OCI-LY7 (cell line): ENCODE measurements at regions not wholly inside any gene's neighbourhood (a gene's known extent, or its start where the extent isn't known, plus 50 kb on each side); places are given as distances from the start of the nearest gene placed in this dataset.
"Not testable (repeated sequence)": the region's sequence is repeated elsewhere in the genome, so short reads cannot be mapped to it uniquely, and the experiment has no call there.

Experiments used
- BruUV-seq: library from RNA; stranded (reverse); fragments of 400-500 nt; replicated peaks from 2 replicates; lab custom pipeline; 2021; lab: Mats Ljungman, UMichigan
- CTCF ChIA-PET: fragments of 300-600 bp; sonication (Branson Sonifier 250); formaldehyde crosslinking; loops from one replicate; lab custom pipeline; 2022; ENCODE audit warnings: antibody characterized with exemption; ENCODE audit not compliant: unreplicated experiment; lab: Charles Lee
- POLR2A ChIA-PET: fragments of 300-600 bp; sonication (Branson Sonifier 250); formaldehyde crosslinking; loops from one replicate; lab custom pipeline; 2022; ENCODE audit warnings: antibody characterized with exemption; lab: Charles Lee
- DNase-seq: peaks from one replicate; pipeline ENCODE4 v3.0.0-alpha.2; 2015; ENCODE audit warnings: low spot score
- H2AFZ ChIP-seq: fragments of 200-600 bp; sonication (generic), shearing (Covaris generic); 2 replicates; pipeline ENCODE4 v1.6.1; 2014; ENCODE audit warnings: mild to moderate bottlenecking, antibody characterized with exemption, low read length, moderate library complexity
- H3K27ac ChIP-seq: fragments of 200-600 bp; sonication (generic); 2 replicates; pipeline ENCODE4 v1.5.1; 2014; ENCODE audit warnings: mixed run types, low read depth, mild to moderate bottlenecking, moderate library complexity, low read length, inconsistent platforms; ENCODE audit not compliant: poor library complexity, severe bottlenecking
- H3K36me3 ChIP-seq: fragments of 200-600 bp; sonication (generic); 2 replicates; pipeline ENCODE4 v1.6.1; 2014; ENCODE audit warnings: mild to moderate bottlenecking, antibody characterized with exemption, low read length, moderate library complexity, mixed read lengths; ENCODE audit not compliant: insufficient read depth
- H3K4me1 ChIP-seq: fragments of 200-600 bp; sonication (generic); 2 replicates; pipeline ENCODE4 v1.5.1; 2014; ENCODE audit warnings: mild to moderate bottlenecking, low read length; ENCODE audit not compliant: insufficient read depth, poor library complexity, severe bottlenecking
- H3K4me2 ChIP-seq: fragments of 200-600 bp; sonication (generic); 2 replicates; pipeline ENCODE4 v1.6.1; 2014; ENCODE audit warnings: mild to moderate bottlenecking, low read length
- H3K4me3 ChIP-seq: fragments of 200-600 bp; sonication (generic); 2 replicates; pipeline ENCODE4 v1.5.1; 2014; ENCODE audit warnings: mild to moderate bottlenecking, low read depth, low read length; ENCODE audit not compliant: poor library complexity, severe bottlenecking
- H3K79me2 ChIP-seq: fragments of 200-600 bp; sonication (generic); 2 replicates; pipeline ENCODE4 v1.6.1; 2016; ENCODE audit warnings: low read depth, mild to moderate bottlenecking, low read length, moderate library complexity, mixed read lengths; ENCODE audit not compliant: insufficient read depth
- H3K9me2 ChIP-seq: fragments of 200-600 bp; sonication (generic); 2 replicates; pipeline ENCODE4 v1.6.1; 2016; ENCODE audit warnings: mild to moderate bottlenecking, low read length, mixed read lengths; ENCODE audit not compliant: insufficient read depth
- H3K9me3 ChIP-seq: fragments of 200-600 bp; sonication (generic); 2 replicates; pipeline ENCODE4 v1.6.1; 2014; ENCODE audit warnings: mild to moderate bottlenecking, mixed run types, low read length, mixed read lengths
- H4K20me1 ChIP-seq: fragments of 200-600 bp; sonication (generic); 2 replicates; pipeline ENCODE4 v1.6.1; 2014; ENCODE audit warnings: mild to moderate bottlenecking, antibody characterized with exemption, low read length, moderate library complexity, mixed read lengths; ENCODE audit not compliant: insufficient read depth
- EZH2phosphoT487 ChIP-seq: fragments of 200-600 bp; sonication (generic); IDR thresholded peaks from 2 replicates; pipeline ENCODE4 v1.6.1; 2018; ENCODE audit warnings: low read depth, borderline replicate concordance, mild to moderate bottlenecking, mixed run types, antibody characterized with exemption, low read length, moderate library complexity, mixed read lengths
- intact Hi-C: fragments of 100-400 bp; cut with micrococcal nuclease; formaldehyde crosslinking; loops from one replicate; pipeline ENCODE4 v1.10.0; 2022; ENCODE audit not compliant: unreplicated experiment
- TF ChIP-seq, protein P1 (sequence below): fragments of 200-600 bp; sonication (generic); conservative IDR thresholded peaks from 2 replicates; pipeline ENCODE4 v1.5.1; 2014; ENCODE audit warnings: mild to moderate bottlenecking, antibody characterized with exemption, low read length, moderate library complexity, mixed read lengths

DNA sequence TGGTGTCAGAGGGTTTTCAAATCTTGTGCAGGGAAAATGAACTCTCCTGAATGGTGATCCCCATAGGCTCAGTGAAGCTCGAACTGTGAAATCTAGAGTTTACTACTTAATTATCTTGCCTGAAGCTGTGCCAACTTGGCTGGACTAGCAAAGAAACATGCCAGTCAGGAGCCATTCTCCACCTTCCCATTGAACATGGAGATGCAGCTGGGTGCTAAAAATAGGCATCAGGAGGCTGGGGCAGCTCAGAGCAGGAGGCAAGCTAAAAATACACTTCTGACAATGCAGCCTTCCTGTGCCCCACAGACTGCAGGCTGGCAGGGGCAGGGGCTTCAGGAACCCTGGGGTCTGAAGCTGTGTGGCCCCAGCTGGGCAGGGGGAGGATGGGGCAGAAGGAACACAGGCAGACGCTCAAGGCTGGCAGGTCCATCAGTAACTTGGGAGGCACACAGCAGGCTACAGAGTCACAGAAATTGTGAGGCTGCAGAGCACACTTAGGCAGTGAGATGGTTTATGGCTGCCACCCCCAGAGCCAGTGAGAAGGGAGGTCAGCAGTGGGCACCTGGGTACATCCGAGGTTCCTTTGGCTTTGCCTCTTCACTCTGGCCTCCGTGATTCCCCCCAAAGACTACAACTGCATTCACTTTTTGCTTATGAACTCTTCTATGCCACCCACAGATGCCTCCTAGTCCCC lies 155.4 kb upstream of the KCND3 start:
- POLR2A ChIA-PET, result no interaction called here
- intact Hi-C loops, result no loop called here

DNA sequence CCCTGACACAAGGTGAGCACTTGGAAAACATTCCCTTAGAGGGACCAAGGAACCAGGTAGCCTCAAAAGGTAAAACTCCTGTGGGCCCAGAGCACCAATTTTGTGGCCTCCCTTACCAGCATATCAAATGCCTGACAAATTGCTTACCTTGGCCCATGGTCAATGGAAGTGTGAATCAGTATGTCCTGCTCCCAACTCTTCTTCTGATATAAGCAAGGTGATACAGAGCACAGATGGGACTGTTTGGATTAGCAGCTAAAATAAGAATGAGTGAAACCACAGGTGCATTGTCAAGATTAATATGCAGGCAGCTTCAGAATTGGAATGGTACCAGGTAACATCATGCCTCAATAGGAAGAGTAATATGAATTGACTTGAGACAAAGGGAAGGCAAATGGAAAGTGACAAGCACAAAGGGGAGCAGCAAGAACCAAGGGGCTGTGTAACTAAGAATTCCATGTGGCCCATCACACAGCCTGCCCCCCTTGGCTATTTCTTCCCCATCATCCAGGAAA lies 156.8 kb upstream of the KCND3 start:
- H3K9me3 ChIP-seq, result no peaks in the 10 kb centered on the region
- no peak for TF ChIP-seq EZH2phosphoT487
- TF ChIP-seq, protein P1, sequence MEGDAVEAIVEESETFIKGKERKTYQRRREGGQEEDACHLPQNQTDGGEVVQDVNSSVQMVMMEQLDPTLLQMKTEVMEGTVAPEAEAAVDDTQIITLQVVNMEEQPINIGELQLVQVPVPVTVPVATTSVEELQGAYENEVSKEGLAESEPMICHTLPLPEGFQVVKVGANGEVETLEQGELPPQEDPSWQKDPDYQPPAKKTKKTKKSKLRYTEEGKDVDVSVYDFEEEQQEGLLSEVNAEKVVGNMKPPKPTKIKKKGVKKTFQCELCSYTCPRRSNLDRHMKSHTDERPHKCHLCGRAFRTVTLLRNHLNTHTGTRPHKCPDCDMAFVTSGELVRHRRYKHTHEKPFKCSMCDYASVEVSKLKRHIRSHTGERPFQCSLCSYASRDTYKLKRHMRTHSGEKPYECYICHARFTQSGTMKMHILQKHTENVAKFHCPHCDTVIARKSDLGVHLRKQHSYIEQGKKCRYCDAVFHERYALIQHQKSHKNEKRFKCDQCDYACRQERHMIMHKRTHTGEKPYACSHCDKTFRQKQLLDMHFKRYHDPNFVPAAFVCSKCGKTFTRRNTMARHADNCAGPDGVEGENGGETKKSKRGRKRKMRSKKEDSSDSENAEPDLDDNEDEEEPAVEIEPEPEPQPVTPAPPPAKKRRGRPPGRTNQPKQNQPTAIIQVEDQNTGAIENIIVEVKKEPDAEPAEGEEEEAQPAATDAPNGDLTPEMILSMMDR, result no peak

More for the DNA sequence above, 155.4 kb upstream of the KCND3 start:
- CTCF ChIA-PET, result no interaction called here
- Histone ChIP-seq H3K27ac (no peak overlapping the region), H2AFZ (no peak overlapping the region), H4K20me1 (no peaks in the 10 kb centered on the region), H3K9me3 (no peaks in the 10 kb centered on the region), H3K36me3 (no peaks in the 10 kb centered on the region), H3K79me2 (no peaks in the 10 kb centered on the region), H3K9me2 (no peaks in the 10 kb centered on the region), H3K4me2 (no peak overlapping the region), H3K4me1 (no peaks in the 10 kb centered on the region), H3K4me3 (no peak overlapping the region)
- no peak for DNase-seq
- no TSS peak for BruUV-seq
- TF ChIP-seq EZH2phosphoT487, result no peak
- TF ChIP-seq, protein P1, result no peak

DNA sequence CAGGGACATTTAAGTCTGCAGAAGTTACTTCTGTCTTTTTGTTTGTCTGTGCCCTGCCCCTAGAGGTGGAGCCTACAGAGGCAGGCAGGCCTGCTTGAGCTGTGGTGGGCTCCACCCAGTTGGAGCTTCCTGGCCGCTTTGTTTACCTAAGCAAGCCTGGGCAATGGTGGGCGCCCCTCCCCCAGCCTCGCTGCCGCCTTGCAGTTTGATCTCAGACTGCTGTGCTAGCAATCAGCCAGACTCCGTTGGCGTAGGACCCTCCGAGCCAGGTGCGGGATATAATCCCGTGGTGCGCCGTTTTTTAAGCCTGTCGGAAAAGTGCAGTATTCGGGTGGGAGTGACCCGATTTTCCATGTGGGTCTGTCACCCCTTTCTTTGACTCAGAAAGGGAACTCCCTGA lies 170.7 kb upstream of the KCND3 start:
- H3K4me3 ChIP-seq, H3K79me2 ChIP-seq, BruUV-seq, H2AFZ ChIP-seq, H3K9me3 ChIP-seq, H3K36me3 ChIP-seq, H4K20me1 ChIP-seq, H3K4me2 ChIP-seq, H3K4me1 ChIP-seq, H3K9me2 ChIP-seq, POLR2A ChIA-PET, intact Hi-C loops, H3K27ac ChIP-seq, CTCF ChIA-PET, DNase-seq: not testable (repeated sequence)

More for the DNA sequence above, 156.8 kb upstream of the KCND3 start:
- Histone ChIP-seq H3K4me2 (no peak overlapping the region), H3K27ac (no peak overlapping the region), H4K20me1 (no peaks in the 10 kb centered on the region), H3K4me3 (no peak overlapping the region), H3K36me3 (no peaks in the 10 kb centered on the region), H3K79me2 (no peaks in the 10 kb centered on the region), H2AFZ (no peak overlapping the region), H3K4me1 (no peaks in the 10 kb centered on the region), H3K9me2 (no peaks in the 10 kb centered on the region)
- DNase-seq, result no peak
- CTCF ChIA-PET, result no interaction called here
- POLR2A ChIA-PET, result no interaction called here
- intact Hi-C loops, result no loop called here
- no TSS peak for BruUV-seq
